ENCODE measurements at regions not wholly inside any gene's neighbourhood (a gene's known extent, or its start where the extent isn't known, plus 50 kb on each side); places are given as distances from the start of the nearest gene placed in this dataset.

GRCh38 chr2:9096761-9097160 is 93.3 kb upstream of the MBOAT2 start:
- no peak overlapping the region for H3K27ac Mint-ChIP-seq
- DNase-seq: no peak
- ATAC-seq: no peak
- POLR2A ChIA-PET: no interaction called here
- H3K9me3 Mint-ChIP-seq: no peaks in the 10 kb centered on the region
- peaks cover 8% of the 10 kb centered on the region for H3K4me1 Mint-ChIP-seq (ENCODE audit: low read depth)
- no peaks in the 10 kb centered on the region for H3K36me3 Mint-ChIP-seq (ENCODE audit: low read depth)
- no peak overlapping the region for H3K4me3 Mint-ChIP-seq
- CTCF ChIA-PET: no interaction called here
- intact Hi-C loops (cut with micrococcal nuclease): no loop called here
- TF ChIP-seq CTCF (IDR thresholded peaks at IDR 0.05): no peak
- peaks cover 25% of the 10 kb centered on the region for H3K27me3 Mint-ChIP-seq

- no peaks in the 10 kb centered on the region for H3K36me3 Mint-ChIP-seq (ENCODE audit: low read depth)
- no peak overlapping the region for H3K4me3 Mint-ChIP-seq
- H3K27ac Mint-ChIP-seq: no peak overlapping the region
- ChIA-PET POLR2A (no interaction called here), CTCF (no interaction called here)
- intact Hi-C loops (cut with micrococcal nuclease): no loop called here
- peaks cover 25% of the 10 kb centered on the region for H3K27me3 Mint-ChIP-seq
- ATAC-seq (no peak), DNase-seq (peak; percentile 16)
- no peaks in the 10 kb centered on the region for H3K9me3 Mint-ChIP-seq
- no peak for TF ChIP-seq CTCF (IDR thresholded peaks at IDR 0.05)
- peaks cover 8% of the 10 kb centered on the region for H3K4me1 Mint-ChIP-seq (ENCODE audit: low read depth)
Observed at GRCh38 chr2:9095690-9096089, 92.2 kb upstream of the MBOAT2 start.

- DNase-seq (no peak), ATAC-seq (no peak)
- Mint-ChIP-seq H3K9me3 (no peaks in the 10 kb centered on the region), H3K36me3 (ENCODE audit: low read depth) (no peaks in the 10 kb centered on the region), H3K4me1 (ENCODE audit: low read depth) (peaks cover 8% of the 10 kb centered on the region), H3K27me3 (peaks cover 25% of the 10 kb centered on the region), H3K27ac (no peak overlapping the region), H3K4me3 (no peak overlapping the region)
- ChIA-PET CTCF (no interaction called here), POLR2A (no interaction called here)
- intact Hi-C loops (cut with micrococcal nuclease): no loop called here
- no peak for TF ChIP-seq CTCF (IDR thresholded peaks at IDR 0.05)
Observed at GRCh38 chr2:9095226-9095625, 91.7 kb upstream of the MBOAT2 start.

- H3K27ac Mint-ChIP-seq: no peak overlapping the region
Observed at GRCh38 chr2:9094117-9094516, 90.6 kb upstream of the MBOAT2 start.

GRCh38 chr2:9093324-9093723 is 89.8 kb upstream of the MBOAT2 start:
- ATAC-seq (no peak), DNase-seq (no peak)
- ChIA-PET CTCF (interaction anchor here (1.2 kb wide), 1 partner anchor 44 kb away, joined by 3 read pairs; no protein-coding TSS in a partner anchor), POLR2A (no interaction called here)
- intact Hi-C loops (cut with micrococcal nuclease): no loop called here
- Mint-ChIP-seq H3K9me3 (no peaks in the 10 kb centered on the region), H3K36me3 (ENCODE audit: low read depth) (no peaks in the 10 kb centered on the region), H3K4me1 (ENCODE audit: low read depth) (no peaks in the 10 kb centered on the region), H3K27me3 (peaks cover 25% of the 10 kb centered on the region), H3K27ac (no peak overlapping the region), H3K4me3 (no peak overlapping the region)
- no peak for TF ChIP-seq CTCF (IDR thresholded peaks at IDR 0.05)

More at GRCh38 chr2:9094117-9094516, 90.6 kb upstream of the MBOAT2 start:
- H3K36me3 Mint-ChIP-seq (ENCODE audit: low read depth): no peaks in the 10 kb centered on the region
- no peaks in the 10 kb centered on the region for H3K9me3 Mint-ChIP-seq
- peaks cover 4% of the 10 kb centered on the region for H3K4me1 Mint-ChIP-seq (ENCODE audit: low read depth)
- ChIA-PET CTCF (no interaction called here), POLR2A (no interaction called here)
- ATAC-seq (no peak), DNase-seq (no peak)
- peaks cover 25% of the 10 kb centered on the region for H3K27me3 Mint-ChIP-seq
- intact Hi-C loops (cut with micrococcal nuclease): no loop called here
- H3K4me3 Mint-ChIP-seq: no peak overlapping the region
- TF ChIP-seq CTCF (IDR thresholded peaks at IDR 0.05): no peak

All from activated CD8-positive, alpha-beta T cell treated with anti-CD3 and anti-CD28 coated beads for 36 hours (primary cell).